Stimulated activated naive CD8-positive, alpha-beta T cell treated with anti-CD3 and anti-CD28 coated beads, Interleukin-15, Interleukin-2, amounts not matched to agents 100 U/mL and 50 U/mL, for 24 hours (primary cell): ENCODE measurements at regions not wholly inside any gene's neighbourhood (a gene's known extent, or its start where the extent isn't known, plus 50 kb on each side); places are given as distances from the start of the nearest gene placed in this dataset.
"Not testable (repeated sequence)": the region's sequence is repeated elsewhere in the genome, so short reads cannot be mapped to it uniquely, and the experiment has no call there.

ENCODE experiments used
- ATAC-seq: fragments of 150-1000 bp; cut with Tn5 transposase; one replicate; pipeline ENCODE4 v1.10.0; 2021
- DNase-seq: peaks from one replicate; pipeline ENCODE4 v3.0.0; 2021

GRCh38 chr4:20196476-20196875 is 55.2 kb upstream of the SLIT2 start:
- no peak for ATAC-seq
- no peak for DNase-seq

GRCh38 chr4:20195071-20195885 is 56.4 kb upstream of the SLIT2 start:
- ATAC-seq (no peak), DNase-seq (no peak)

- DNase-seq, result no peak
Observed at GRCh38 chr4:20194123-20195013, 57.3 kb upstream of the SLIT2 start.

GRCh38 chr4:20193141-20193936 is 58.4 kb upstream of the SLIT2 start:
- DNase-seq (no peak), ATAC-seq (no peak)

More at GRCh38 chr4:20194123-20195013, 57.3 kb upstream of the SLIT2 start:
- ATAC-seq, result no peak

GRCh38 chr4:20192736-20193135 is 59.0 kb upstream of the SLIT2 start:
- DNase-seq, result no peak
- ATAC-seq, result no peak

- no peak for ATAC-seq
- DNase-seq, result no peak
Observed at GRCh38 chr4:20185103-20185502, 66.6 kb upstream of the SLIT2 start.

GRCh38 chr4:20183131-20183530 is 68.6 kb upstream of the SLIT2 start:
- not testable (repeated sequence) for ATAC-seq, DNase-seq

- DNase-seq (no peak), ATAC-seq (no peak)
Observed at GRCh38 chr4:20181926-20182325, 69.8 kb upstream of the SLIT2 start.

GRCh38 chr4:20180509-20180908 is 71.2 kb upstream of the SLIT2 start:
- ATAC-seq (no peak), DNase-seq (no peak)

GRCh38 chr4:20178902-20179576 is 72.7 kb upstream of the SLIT2 start:
- no peak for ATAC-seq
- DNase-seq, result no peak

- DNase-seq (no peak), ATAC-seq (no peak)
Observed at GRCh38 chr4:20176881-20177280, 74.8 kb upstream of the SLIT2 start.

GRCh38 chr4:20172070-20172760 is 79.5 kb upstream of the SLIT2 start:
- ATAC-seq (no peak), DNase-seq (no peak)

- no peak for ATAC-seq
Observed at GRCh38 chr4:20166544-20166943, 85.2 kb upstream of the SLIT2 start.

GRCh38 chr4:20159516-20159915 is 92.2 kb upstream of the SLIT2 start:
- no peak for DNase-seq
- ATAC-seq, result no peak

More at GRCh38 chr4:20166544-20166943, 85.2 kb upstream of the SLIT2 start:
- DNase-seq, result no peak

- no peak for DNase-seq
- no peak for ATAC-seq
Observed at GRCh38 chr4:20158195-20158594, 93.5 kb upstream of the SLIT2 start.

GRCh38 chr4:20151436-20151835 is 100.3 kb upstream of the SLIT2 start:
- no peak for ATAC-seq
- DNase-seq, result no peak

- ATAC-seq, DNase-seq: not testable (repeated sequence)
Observed at GRCh38 chr4:20149143-20149542, 102.6 kb upstream of the SLIT2 start.

- ATAC-seq (no peak), DNase-seq (no peak)
Observed at GRCh38 chr4:20137176-20137575, 114.5 kb upstream of the SLIT2 start.

GRCh38 chr4:20127626-20128025 is 124.1 kb upstream of the SLIT2 start:
- ATAC-seq, result no peak
- no peak for DNase-seq

GRCh38 chr4:20126906-20127305 is 124.8 kb upstream of the SLIT2 start:
- ATAC-seq (no peak), DNase-seq (no peak)
